ENCODE measurements at regions not wholly inside any gene's neighbourhood (a gene's known extent, or its start where the extent isn't known, plus 50 kb on each side); places are given as distances from the start of the nearest gene placed in this dataset.

GRCh38 chr2:234679301-234679740 is 182.4 kb upstream of the ARL4C start:
- TF ChIP-seq CTCF (IDR thresholded peaks at IDR 0.05) = no peak
- TF ChIP-seq POLR2A (IDR thresholded peaks at IDR 0.05) = no peak

All from heart left ventricle (tissue), 13 donors.